ENCODE measurements at regions not wholly inside any gene's neighbourhood (a gene's known extent, or its start where the extent isn't known, plus 50 kb on each side); places are given as distances from the start of the nearest gene placed in this dataset.

DNA sequence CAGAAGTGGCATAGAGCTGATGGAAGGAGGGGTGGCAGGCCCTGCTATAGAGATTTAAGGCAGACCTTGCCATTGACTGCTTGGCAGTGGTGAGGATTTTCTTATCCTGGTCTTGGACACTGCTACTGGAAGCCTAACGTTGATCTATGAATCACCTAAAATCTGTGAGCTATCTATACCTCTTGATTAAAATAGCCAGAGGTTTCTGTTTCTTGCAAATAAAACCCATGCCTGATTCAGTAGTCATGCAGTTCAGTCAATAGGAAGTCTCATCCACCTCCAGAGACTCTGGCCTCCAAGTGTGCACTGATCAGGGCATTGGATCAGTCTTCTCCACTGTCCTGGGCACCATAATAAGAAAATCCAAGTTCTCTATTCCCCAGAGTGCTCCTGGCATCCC, 286.5 kb downstream of the PTEN start:
- H3K27ac ChIP-seq = peak overlapping the region; percentile 92

DNA sequence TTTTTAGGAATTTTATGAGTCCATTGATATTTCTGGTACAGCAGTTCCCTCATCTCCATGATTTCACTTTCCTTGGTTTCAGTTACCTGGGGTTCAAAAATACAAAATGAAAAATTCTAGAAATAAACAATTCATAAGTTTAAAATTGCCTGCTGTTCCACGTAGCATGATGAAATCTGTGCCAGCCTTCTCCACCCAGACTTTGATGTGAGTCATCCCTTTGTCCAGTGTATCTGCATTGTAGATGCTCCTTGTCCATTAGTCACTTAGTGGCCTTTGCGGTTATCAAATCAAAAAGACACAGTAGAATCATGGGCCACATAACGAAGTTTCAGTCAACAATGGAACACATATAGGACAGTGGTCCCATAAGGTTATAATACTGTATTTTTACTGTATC, 286.9 kb downstream of the PTEN start:
- WGBS, 2 experiments (ENCODE audit: low coverage in 1 of 2, low lambda C conversion rate in 2 of 2, missing lambda C conversion rate in 2 of 2) = 23 to 25% methylated on average over 3 of the region's 3 CpGs
- Histone ChIP-seq H3K4me3 (no peak overlapping the region), H3K4me1 (ENCODE audit: insufficient read depth) (peaks cover 55% of the 10 kb centered on the region), H2AFZ (peak overlapping the region; percentile 49), H3K9me3 (ENCODE audit: low read depth) (no peaks in the 10 kb centered on the region), H3K27me3 (replicated peaks; ENCODE audit: insufficient read depth) (no peaks in the 10 kb centered on the region), H3K4me2 (ENCODE audit: unreplicated experiment) (peak overlapping the region; percentile 40), H3K27ac (peak overlapping the region; percentile 92), H3K79me2 (ENCODE audit: insufficient read depth) (no peaks in the 10 kb centered on the region), H3F3A (ENCODE audit: insufficient read depth) (peaks cover 51% of the 10 kb centered on the region), H4K20me1 (ENCODE audit: insufficient read depth) (no peaks in the 10 kb centered on the region), H3K9ac (peak overlapping the region; percentile 66), H3K36me3 (ENCODE audit: low read depth) (no peaks in the 10 kb centered on the region), H3K9me2 (ENCODE audit: insufficient read depth) (no peaks in the 10 kb centered on the region)
- in situ Hi-C loops (cut with MboI) = no loop called here
- TF ChIP-seq EZH2phosphoT487 (IDR thresholded peaks at IDR 0.05; ENCODE audit: insufficient read depth, low read depth) (no peak), EZH2 (IDR thresholded peaks at IDR 0.05; ENCODE audit: insufficient read depth, poor library complexity, severe bottlenecking) (no peak)
- peak; percentile 93 for DNase-seq

More for the DNA sequence above, 286.5 kb downstream of the PTEN start:
- peak; percentile 69 for DNase-seq
- no peak for TF ChIP-seq EZH2phosphoT487 (IDR thresholded peaks at IDR 0.05; ENCODE audit: insufficient read depth, low read depth)
- TF ChIP-seq EZH2 (IDR thresholded peaks at IDR 0.05; ENCODE audit: insufficient read depth, poor library complexity, severe bottlenecking) = no peak
- H3K9ac ChIP-seq = peak overlapping the region; percentile 66
- no peaks in the 10 kb centered on the region for H3K27me3 ChIP-seq (replicated peaks; ENCODE audit: insufficient read depth)
- no peaks in the 10 kb centered on the region for H3K9me2 ChIP-seq (ENCODE audit: insufficient read depth)
- peak overlapping the region; percentile 49 for H2AFZ ChIP-seq
- whole genome bisulfite sequencing, 2 experiments (ENCODE audit: low coverage in 1 of 2, low lambda C conversion rate in 2 of 2, missing lambda C conversion rate in 2 of 2) = 0 to 7% methylated on average over 1 of the region's 1 CpG
- no peaks in the 10 kb centered on the region for H3K36me3 ChIP-seq (ENCODE audit: low read depth)
- H3K9me3 ChIP-seq (ENCODE audit: low read depth) = no peaks in the 10 kb centered on the region
- no peaks in the 10 kb centered on the region for H3K79me2 ChIP-seq (ENCODE audit: insufficient read depth)
- H4K20me1 ChIP-seq (ENCODE audit: insufficient read depth) = no peaks in the 10 kb centered on the region
- peak overlapping the region; percentile 40 for H3K4me2 ChIP-seq (ENCODE audit: unreplicated experiment)
- peaks cover 47% of the 10 kb centered on the region for H3F3A ChIP-seq (ENCODE audit: insufficient read depth)
- peaks cover 51% of the 10 kb centered on the region for H3K4me1 ChIP-seq (ENCODE audit: insufficient read depth)
- in situ Hi-C loops (cut with MboI) = no loop called here
- no peak overlapping the region for H3K4me3 ChIP-seq

DNA sequence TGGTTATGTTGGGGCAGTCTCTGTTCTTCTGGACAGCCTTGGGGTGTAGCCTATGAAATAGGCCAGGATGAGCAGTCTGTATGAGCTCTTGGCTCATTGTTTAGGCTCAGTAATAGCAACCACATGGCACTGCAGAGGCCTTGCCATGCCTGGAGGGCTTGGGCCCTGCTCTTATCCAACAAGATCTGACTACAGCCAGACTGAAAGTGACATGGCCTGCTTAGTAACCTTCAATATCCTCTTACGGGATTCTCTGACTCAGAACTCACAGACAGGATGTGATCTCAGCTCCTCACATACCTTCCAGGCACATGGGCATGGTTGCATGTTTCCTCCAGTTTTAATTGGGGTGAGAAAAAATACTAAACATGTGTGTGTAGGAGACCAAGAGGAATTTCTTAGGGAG, 289.3 kb downstream of the PTEN start:
- peak overlapping the region; percentile 52 for H3K9ac ChIP-seq
- in situ Hi-C loops (cut with MboI) = no loop called here
- peak overlapping the region; percentile 13 for H3K4me2 ChIP-seq (ENCODE audit: unreplicated experiment)

DNA sequence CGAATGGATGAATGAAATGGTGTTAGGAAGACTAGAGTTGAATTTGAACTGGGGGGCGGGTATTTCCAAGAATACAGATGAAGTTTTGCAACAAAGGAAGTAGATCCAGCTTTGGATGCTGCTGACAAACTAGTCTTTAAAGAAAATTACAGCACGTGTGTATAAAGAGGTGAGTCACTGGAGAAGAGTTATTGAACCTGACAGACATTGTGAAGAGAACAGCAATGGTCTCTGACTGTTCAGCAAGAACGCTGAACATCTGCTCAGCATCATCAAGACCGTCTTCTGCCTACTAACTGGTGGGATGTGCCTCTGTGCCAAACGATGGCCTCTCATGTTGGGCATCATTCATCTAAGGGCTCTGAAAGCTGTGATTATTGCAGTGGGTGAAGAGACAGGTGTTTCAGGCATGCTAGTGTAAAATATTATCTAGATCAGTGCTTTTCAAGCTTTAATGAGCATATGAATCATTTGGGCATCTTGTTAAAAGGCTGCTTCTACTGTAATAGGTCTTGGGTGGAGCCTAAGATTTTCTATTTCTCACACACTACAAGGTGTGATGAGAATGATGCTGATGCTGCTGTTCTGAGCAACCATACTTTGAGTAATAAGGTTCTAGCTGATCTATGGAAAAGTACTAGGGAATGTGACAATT, 291.3 kb downstream of the PTEN start:
- peak; percentile 83 for DNase-seq

More for the DNA sequence above, 289.3 kb downstream of the PTEN start:
- no peaks in the 10 kb centered on the region for H3K27me3 ChIP-seq (replicated peaks; ENCODE audit: insufficient read depth)
- no peaks in the 10 kb centered on the region for H3K9me2 ChIP-seq (ENCODE audit: insufficient read depth)
- H2AFZ ChIP-seq = 0 out of 2 replicates have a peak overlapping the region, but pooled peaks have one; percentile 15
- H4K20me1 ChIP-seq (ENCODE audit: insufficient read depth) = no peaks in the 10 kb centered on the region
- no peak overlapping the region for H3K4me3 ChIP-seq
- no peaks in the 10 kb centered on the region for H3K9me3 ChIP-seq (ENCODE audit: low read depth)
- peaks cover 75% of the 10 kb centered on the region for H3F3A ChIP-seq (ENCODE audit: insufficient read depth)
- TF ChIP-seq EZH2 (IDR thresholded peaks at IDR 0.05; ENCODE audit: insufficient read depth, poor library complexity, severe bottlenecking) (no peak), EZH2phosphoT487 (IDR thresholded peaks at IDR 0.05; ENCODE audit: insufficient read depth, low read depth) (no peak)
- peak; percentile 99 for DNase-seq
- H3K27ac ChIP-seq = peak overlapping the region; percentile 89
- H3K79me2 ChIP-seq (ENCODE audit: insufficient read depth) = no peaks in the 10 kb centered on the region
- 0% methylated on average over 1 of the region's 1 CpG for WGBS, 2 experiments (ENCODE audit: low coverage in 1 of 2, low lambda C conversion rate in 2 of 2, missing lambda C conversion rate in 2 of 2)
- peaks cover 79% of the 10 kb centered on the region for H3K4me1 ChIP-seq (ENCODE audit: insufficient read depth)
- H3K36me3 ChIP-seq (ENCODE audit: low read depth) = no peaks in the 10 kb centered on the region

More for the DNA sequence above, 291.3 kb downstream of the PTEN start:
- no peaks in the 10 kb centered on the region for H3K9me2 ChIP-seq (ENCODE audit: insufficient read depth)
- TF ChIP-seq EZH2 (IDR thresholded peaks at IDR 0.05; ENCODE audit: insufficient read depth, poor library complexity, severe bottlenecking) (no peak), EZH2phosphoT487 (IDR thresholded peaks at IDR 0.05; ENCODE audit: insufficient read depth, low read depth) (no peak)
- peak overlapping the region; percentile 3; the same call in 1 of the 2 replicates for H3K9ac ChIP-seq
- H3K4me1 ChIP-seq (ENCODE audit: insufficient read depth) = peaks cover 91% of the 10 kb centered on the region
- no peaks in the 10 kb centered on the region for H4K20me1 ChIP-seq (ENCODE audit: insufficient read depth)
- no peaks in the 10 kb centered on the region for H3K27me3 ChIP-seq (replicated peaks; ENCODE audit: insufficient read depth)
- H3F3A ChIP-seq (ENCODE audit: insufficient read depth) = peaks cover 87% of the 10 kb centered on the region
- 11 to 12% methylated on average over 6 of the region's 6 CpGs for WGBS, 2 experiments (ENCODE audit: low coverage in 1 of 2, low lambda C conversion rate in 2 of 2, missing lambda C conversion rate in 2 of 2)
- H3K4me2 ChIP-seq (ENCODE audit: unreplicated experiment) = peak overlapping the region; percentile 7
- peak overlapping the region; percentile 60 for H3K27ac ChIP-seq
- no peaks in the 10 kb centered on the region for H3K9me3 ChIP-seq (ENCODE audit: low read depth)
- no peak overlapping the region for H3K4me3 ChIP-seq
- H2AFZ ChIP-seq = no peak overlapping the region
- no peaks in the 10 kb centered on the region for H3K79me2 ChIP-seq (ENCODE audit: insufficient read depth)
- no peaks in the 10 kb centered on the region for H3K36me3 ChIP-seq (ENCODE audit: low read depth)
- in situ Hi-C loops (cut with MboI) = no loop called here
